Rectal smooth muscle tissue (tissue), 1 donor: ENCODE measurements at regions not wholly inside any gene's neighbourhood (a gene's known extent, or its start where the extent isn't known, plus 50 kb on each side); places are given as distances from the start of the nearest gene placed in this dataset.
"Not testable (repeated sequence)": the region's sequence is repeated elsewhere in the genome, so short reads cannot be mapped to it uniquely, and the experiment has no call there.

Experiments used
- H3K27ac ChIP-seq: one replicate; pipeline ENCODE4 v1.7.0; 2013; ENCODE audit warnings: low read depth, low read length, inconsistent platforms
- H3K27me3 ChIP-seq: one replicate; pipeline ENCODE4 v1.7.0; 2013; ENCODE audit warnings: low read length; ENCODE audit not compliant: control insufficient read depth, insufficient read depth
- H3K36me3 ChIP-seq: one replicate; pipeline ENCODE4 v1.7.0; 2013; ENCODE audit warnings: low read length; ENCODE audit not compliant: control insufficient read depth, insufficient read depth
- H3K4me1 ChIP-seq: one replicate; pipeline ENCODE4 v1.7.0; 2013; ENCODE audit warnings: low read length; ENCODE audit not compliant: control insufficient read depth, insufficient read depth
- H3K4me3 ChIP-seq: one replicate; pipeline ENCODE4 v1.7.0; 2013; ENCODE audit warnings: low read length
- H3K9ac ChIP-seq: one replicate; pipeline ENCODE4 v1.7.0; 2013; ENCODE audit warnings: low read length

DNA sequence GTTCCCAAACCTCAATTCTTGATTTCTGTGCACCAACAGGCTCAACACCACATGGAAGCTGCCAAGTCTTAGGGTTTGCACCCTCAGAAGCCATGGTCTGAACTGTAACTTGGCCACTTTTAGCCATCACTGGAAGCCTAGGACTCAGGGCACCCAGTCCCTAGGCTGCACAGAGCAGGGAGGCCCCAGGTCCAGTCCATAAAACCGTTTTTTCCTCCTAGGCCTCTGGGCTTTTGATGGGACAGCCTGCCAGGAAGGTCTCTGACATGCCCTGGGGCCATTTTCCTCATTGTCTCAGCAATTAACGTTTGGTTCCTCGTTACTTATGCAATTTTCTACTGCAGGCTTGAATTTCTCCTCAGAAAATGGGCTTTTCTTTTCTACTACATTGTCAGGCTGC, 1259.6 kb downstream of the RAPGEF2 start:
- H3K4me1 ChIP-seq, result no peaks in the 10 kb centered on the region
- no peak overlapping the region for H3K9ac ChIP-seq
- H3K36me3 ChIP-seq, result no peaks in the 10 kb centered on the region
- H3K27me3 ChIP-seq, result no peaks in the 10 kb centered on the region
- H3K27ac ChIP-seq, result no peak overlapping the region
- no peak overlapping the region for H3K4me3 ChIP-seq

DNA sequence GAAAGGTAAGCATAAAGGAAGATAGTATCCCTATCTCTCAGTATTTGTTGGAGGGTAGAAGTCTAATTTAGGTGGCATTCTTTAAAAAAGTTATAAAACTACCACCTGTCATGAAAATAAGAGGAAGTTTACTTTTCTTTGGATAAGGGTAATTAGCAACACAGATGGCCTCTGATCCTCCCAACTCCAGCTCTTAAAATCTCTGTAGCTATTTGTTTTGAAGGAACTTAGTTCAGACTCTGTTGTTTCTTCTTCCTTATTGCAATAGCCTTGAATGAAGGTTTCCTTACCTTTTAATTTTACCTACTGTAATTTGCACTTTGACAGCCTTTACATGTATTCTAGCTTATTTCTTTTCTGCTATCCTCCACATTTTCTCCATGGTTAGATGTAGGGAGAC, 1261.3 kb downstream of the RAPGEF2 start:
- Histone ChIP-seq H3K9ac (no peak overlapping the region), H3K36me3 (no peaks in the 10 kb centered on the region), H3K27me3 (no peaks in the 10 kb centered on the region), H3K4me1 (no peaks in the 10 kb centered on the region), H3K27ac (no peak overlapping the region), H3K4me3 (no peak overlapping the region)

DNA sequence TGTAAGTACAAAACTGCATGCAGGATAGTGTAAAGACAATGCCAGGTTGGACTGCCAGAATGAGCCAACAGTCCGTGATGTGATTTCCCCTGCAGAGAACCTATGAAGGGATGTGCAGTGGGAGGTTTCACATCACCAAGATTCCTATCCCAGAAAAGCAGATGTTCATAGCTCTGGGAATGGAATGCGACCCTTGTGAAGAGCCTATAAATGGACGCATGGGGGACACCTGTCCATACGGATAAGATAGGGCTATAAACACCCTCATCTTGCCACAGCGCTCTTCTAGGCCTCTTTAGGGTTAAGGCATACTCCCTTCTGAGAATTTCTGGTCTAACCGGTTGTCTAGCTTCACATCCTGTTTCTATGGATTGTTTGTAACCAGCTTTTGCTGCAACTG, 1261.8 kb downstream of the RAPGEF2 start:
- H3K4me3 ChIP-seq, H3K36me3 ChIP-seq, H3K9ac ChIP-seq, H3K27me3 ChIP-seq, H3K27ac ChIP-seq, H3K4me1 ChIP-seq: not testable (repeated sequence)

DNA sequence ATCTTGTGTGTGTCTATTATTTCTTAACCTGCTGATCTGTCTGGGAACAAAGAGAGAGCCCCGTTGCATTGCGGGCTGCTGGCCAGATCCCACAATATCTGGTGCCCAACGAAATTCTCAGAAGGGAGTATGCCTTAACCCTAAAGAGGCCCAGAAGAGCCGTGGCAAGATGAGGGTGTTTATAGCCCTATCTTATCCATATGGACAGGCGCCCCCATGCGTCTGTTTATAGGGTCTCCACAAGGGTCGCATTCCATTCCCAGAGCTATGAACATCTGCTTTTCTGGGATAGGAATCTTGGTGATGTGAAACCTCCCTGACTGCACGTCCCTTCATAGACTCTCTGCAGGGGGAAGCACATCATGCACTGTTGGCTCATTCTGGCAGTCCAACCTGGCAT, 1262.5 kb downstream of the RAPGEF2 start:
- not testable (repeated sequence) for H3K27me3 ChIP-seq, H3K27ac ChIP-seq

DNA sequence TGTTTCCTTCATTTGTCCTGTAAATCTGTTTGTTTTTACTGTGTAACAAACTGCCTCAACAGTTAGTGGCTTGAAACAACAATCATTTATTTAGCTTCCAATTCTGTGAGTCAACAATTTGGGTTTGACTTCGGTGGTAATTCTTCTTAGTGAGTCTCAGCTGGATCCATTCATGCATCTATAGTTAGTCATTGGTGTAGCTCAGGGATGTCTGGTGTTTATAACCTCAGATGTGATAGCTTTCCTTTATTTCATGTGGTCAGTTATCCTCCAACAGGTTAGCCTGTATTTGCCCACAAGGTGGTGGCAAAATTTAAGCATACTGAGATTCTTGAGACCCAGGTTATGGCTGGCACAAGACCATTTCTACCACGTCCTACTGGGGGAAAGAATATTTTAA, 1267.2 kb downstream of the RAPGEF2 start:
- H3K4me3 ChIP-seq, result no peak overlapping the region
- H3K9ac ChIP-seq, result no peak overlapping the region
- H3K27me3 ChIP-seq, result no peaks in the 10 kb centered on the region
- H3K27ac ChIP-seq, result no peak overlapping the region
- H3K4me1 ChIP-seq, result no peaks in the 10 kb centered on the region
- no peaks in the 10 kb centered on the region for H3K36me3 ChIP-seq

More for the DNA sequence above, 1262.5 kb downstream of the RAPGEF2 start:
- not testable (repeated sequence) for H3K4me3 ChIP-seq, H3K4me1 ChIP-seq, H3K9ac ChIP-seq, H3K36me3 ChIP-seq

DNA sequence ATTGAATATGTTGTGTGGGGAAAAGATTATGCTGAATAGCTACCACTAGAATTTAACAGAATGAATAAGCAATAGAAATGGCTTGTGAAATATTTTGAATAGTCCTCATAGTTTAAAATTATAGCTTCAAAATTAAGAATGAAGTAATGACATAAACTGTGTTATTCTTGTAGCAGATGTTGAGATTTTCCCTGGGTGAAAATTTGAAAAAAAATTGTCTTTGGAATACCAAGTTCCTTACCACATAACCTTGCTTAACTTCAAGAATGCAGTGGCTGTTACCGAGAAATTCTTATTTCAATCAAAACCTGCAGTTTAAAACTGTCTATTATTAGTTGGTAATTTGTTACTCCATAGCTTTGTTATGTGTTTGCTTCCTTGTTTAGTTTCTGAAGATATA, 1268.6 kb downstream of the RAPGEF2 start:
- H3K27me3 ChIP-seq, result no peaks in the 10 kb centered on the region
- no peak overlapping the region for H3K9ac ChIP-seq
- no peak overlapping the region for H3K4me3 ChIP-seq

DNA sequence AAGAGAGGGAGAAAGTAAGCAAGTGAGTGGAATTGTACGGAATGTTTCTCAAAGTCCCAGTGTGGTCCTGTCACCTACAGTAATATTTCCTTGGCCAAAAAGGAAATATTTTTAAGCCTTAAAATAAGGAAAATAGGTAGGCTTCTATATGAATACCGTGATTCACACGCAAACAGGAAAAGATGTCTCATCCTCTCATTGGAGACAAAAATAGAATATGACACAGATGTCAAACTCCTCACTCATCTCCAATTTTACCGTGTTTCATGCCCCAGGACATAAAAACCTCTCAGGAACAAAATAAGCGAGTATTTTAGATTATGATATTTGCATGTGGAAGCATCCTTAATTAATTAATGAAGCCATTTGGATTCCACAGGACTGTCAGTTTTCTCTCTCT, 1269.5 kb downstream of the RAPGEF2 start:
- no peaks in the 10 kb centered on the region for H3K27me3 ChIP-seq
- H3K4me3 ChIP-seq, result no peak overlapping the region
- H3K27ac ChIP-seq, result no peak overlapping the region
- no peak overlapping the region for H3K9ac ChIP-seq
- H3K36me3 ChIP-seq, result no peaks in the 10 kb centered on the region
- H3K4me1 ChIP-seq, result no peaks in the 10 kb centered on the region

More for the DNA sequence above, 1268.6 kb downstream of the RAPGEF2 start:
- Histone ChIP-seq H3K36me3 (no peaks in the 10 kb centered on the region), H3K4me1 (no peaks in the 10 kb centered on the region), H3K27ac (no peak overlapping the region)

DNA sequence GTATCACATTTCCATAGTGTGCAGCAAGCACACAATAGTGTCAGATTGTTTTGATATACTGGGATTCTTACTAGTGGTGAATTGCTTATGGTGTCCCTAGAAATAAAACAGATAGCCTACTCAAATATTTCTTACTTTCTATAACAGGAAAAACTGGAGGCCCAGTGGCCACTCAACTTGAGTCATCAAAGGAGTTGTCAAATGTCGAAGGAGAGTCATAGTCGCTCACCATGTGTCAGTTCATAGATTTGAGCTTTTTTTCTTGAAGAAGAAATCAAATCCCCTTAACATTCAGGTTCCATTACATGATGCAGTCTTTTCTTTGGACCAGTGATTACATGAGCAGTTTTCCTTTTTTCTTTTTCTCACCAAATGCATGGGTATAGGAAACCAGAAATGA, 1271.0 kb downstream of the RAPGEF2 start:
- Histone ChIP-seq H3K36me3 (no peaks in the 10 kb centered on the region), H3K9ac (no peak overlapping the region), H3K4me3 (no peak overlapping the region), H3K27ac (no peak overlapping the region), H3K27me3 (no peaks in the 10 kb centered on the region), H3K4me1 (no peaks in the 10 kb centered on the region)

DNA sequence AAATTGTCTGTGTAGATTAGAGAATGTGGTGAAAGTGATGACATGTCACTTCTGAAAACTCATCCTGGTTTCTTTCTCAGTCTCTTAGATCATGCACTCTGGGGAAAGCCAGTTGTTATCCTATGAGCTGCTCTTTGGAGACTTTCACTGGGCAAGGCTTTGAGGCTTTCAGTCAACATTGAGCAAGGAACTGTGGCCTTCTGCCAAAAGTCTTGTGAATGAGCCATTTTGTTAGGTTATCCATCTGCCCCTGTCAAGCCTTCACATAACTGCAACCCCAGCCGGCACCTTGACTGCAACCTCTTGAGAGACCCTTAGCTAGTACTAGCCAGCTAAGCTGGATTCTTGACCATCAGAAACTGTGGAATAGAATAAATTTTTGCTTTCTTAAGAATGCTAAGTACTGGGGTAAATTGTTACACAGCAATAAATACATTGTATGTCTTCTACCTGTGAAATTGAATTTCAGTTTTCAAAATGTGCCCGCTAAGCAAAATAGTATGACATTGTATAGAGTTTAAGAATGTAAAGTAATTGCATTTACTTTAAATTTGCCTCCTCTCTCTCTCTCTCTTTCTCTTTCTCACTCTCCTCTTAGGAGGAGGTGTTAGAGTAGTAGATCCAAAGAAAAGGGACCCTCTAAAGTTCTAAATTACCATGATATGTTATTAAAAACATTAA, 1273.0 kb downstream of the RAPGEF2 start:
- Histone ChIP-seq H3K27me3 (no peaks in the 10 kb centered on the region), H3K27ac (no peak overlapping the region), H3K36me3 (no peaks in the 10 kb centered on the region), H3K9ac (no peak overlapping the region), H3K4me3 (no peak overlapping the region), H3K4me1 (no peaks in the 10 kb centered on the region)

DNA sequence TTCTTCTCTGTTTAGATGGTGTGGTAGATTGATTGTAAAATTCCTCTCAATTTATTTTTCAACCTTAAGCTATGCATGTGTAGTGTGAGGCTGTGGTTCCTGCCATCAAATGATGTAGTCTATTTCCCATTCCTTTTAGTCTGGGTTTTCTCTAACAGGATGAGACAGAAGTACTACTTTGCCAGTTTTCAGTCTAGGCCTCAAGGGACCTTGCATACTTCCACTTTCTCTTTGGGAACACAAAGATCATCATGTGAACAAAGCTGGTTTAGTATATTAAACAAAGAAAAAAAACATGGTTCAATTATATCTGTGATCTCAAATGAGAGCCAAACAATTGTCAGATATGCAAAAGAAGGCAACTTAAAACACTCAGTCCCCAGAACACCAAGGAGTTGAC, 1284.0 kb downstream of the RAPGEF2 start:
- H3K27ac ChIP-seq, result no peak overlapping the region
- no peaks in the 10 kb centered on the region for H3K4me1 ChIP-seq
- H3K36me3 ChIP-seq, result no peaks in the 10 kb centered on the region
- no peak overlapping the region for H3K4me3 ChIP-seq
- no peak overlapping the region for H3K9ac ChIP-seq
- no peaks in the 10 kb centered on the region for H3K27me3 ChIP-seq

DNA sequence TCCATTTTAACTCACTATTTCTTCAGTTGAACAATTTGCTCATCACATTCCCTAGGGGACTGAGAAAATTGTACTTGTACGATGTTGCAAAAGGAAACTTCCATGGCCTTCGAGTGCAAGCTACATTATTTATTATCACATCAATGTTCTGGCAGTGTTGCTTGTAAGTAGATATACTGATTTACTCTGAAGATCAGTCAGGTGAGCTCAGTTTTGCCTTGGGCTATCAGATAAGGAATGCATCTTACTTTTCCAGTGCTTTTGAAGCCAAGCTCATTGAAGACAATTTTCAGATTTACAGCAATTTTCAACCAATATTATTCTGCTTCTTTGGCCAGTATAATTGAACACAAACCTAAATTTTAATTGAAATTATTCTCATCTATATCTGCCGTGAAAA, 1296.9 kb downstream of the RAPGEF2 start:
- Histone ChIP-seq H3K36me3 (no peaks in the 10 kb centered on the region), H3K27ac (no peak overlapping the region), H3K4me1 (no peaks in the 10 kb centered on the region), H3K4me3 (no peak overlapping the region), H3K27me3 (no peaks in the 10 kb centered on the region), H3K9ac (no peak overlapping the region)

DNA sequence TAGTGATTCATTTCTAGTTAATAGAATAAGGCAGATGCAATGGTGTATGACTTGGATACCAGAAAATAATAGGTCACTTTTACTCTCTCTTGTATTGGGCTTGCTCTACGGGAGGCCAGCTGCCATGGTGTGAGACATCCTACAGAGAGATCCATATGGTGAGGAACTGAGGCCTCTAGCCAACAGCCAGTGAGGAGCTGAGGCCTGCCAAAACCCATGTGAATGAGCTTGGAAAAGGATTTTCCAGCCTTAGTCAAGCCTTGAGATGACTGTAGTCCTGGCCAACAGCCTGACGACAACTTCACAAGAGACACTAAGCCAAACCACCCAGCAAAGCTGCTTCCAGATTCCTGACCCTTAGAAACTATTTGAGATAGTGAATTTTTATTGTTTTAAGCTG, 1300.2 kb downstream of the RAPGEF2 start:
- no peaks in the 10 kb centered on the region for H3K36me3 ChIP-seq
- no peaks in the 10 kb centered on the region for H3K27me3 ChIP-seq
- no peak overlapping the region for H3K4me3 ChIP-seq
- H3K27ac ChIP-seq, result no peak overlapping the region
- no peak overlapping the region for H3K9ac ChIP-seq
- H3K4me1 ChIP-seq, result no peaks in the 10 kb centered on the region

DNA sequence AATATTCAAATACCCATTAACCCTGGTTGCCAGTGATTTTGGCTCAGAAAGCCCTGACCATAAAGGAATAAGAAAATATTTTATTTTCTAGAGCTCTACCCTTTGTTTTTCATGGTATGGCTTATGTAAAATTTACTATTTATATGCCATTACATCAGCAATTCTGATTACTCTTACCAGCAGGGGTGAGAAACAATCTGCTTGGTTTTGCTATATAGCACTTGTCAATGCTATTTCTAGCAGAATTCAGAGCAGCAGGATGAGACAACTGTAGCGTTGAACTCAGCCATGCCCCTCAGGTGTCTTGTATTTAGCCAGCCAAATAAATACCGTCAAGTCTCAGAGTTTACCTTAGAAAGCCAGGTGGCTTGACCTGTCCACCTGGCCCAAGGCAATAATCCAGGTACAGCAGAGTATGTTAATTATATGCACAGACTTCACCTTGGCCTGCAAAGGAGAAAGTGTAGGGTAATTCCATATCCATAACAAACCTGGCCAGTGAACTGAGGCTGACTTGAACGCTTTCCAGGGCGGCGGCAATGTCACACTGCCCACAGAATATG, 1303.5 kb downstream of the RAPGEF2 start:
- H3K27ac ChIP-seq, result no peak overlapping the region
- H3K36me3 ChIP-seq, result no peaks in the 10 kb centered on the region
- H3K27me3 ChIP-seq, result no peaks in the 10 kb centered on the region
- no peaks in the 10 kb centered on the region for H3K4me1 ChIP-seq
- H3K4me3 ChIP-seq, result no peak overlapping the region
- no peak overlapping the region for H3K9ac ChIP-seq
